Gastrocnemius medialis (tissue), 4 donors: ENCODE measurements at regions not wholly inside any gene's neighbourhood (a gene's known extent, or its start where the extent isn't known, plus 50 kb on each side); places are given as distances from the start of the nearest gene placed in this dataset.
"Not testable (repeated sequence)": the region's sequence is repeated elsewhere in the genome, so short reads cannot be mapped to it uniquely, and the experiment has no call there.

Experiments used
- POLR2A ChIP-seq, 2 donors: fragments of 450-650 bp; IDR thresholded peaks; one replicate each; pipeline ENCODE4 v1.6.1; 2017; ENCODE audit warnings: antibody characterized with exemption in 2 of 2, mild to moderate bottlenecking in 2 of 2, moderate library complexity in 2 of 2
- TF ChIP-seq, protein P1 (sequence below), 5 experiments: fragments of 450-650 bp in 3 of 5; fragments of 200-600 bp in 2 of 5; sonication (generic) in 2 of 5; IDR thresholded peaks in 4 of 5; conservative IDR thresholded peaks in 1 of 5; 1 replicate in 4 of 5; 2 replicates in 1 of 5; pipeline ENCODE4 v1.5.1; 2016 to 2019; ENCODE audit warnings: antibody characterized with exemption in 5 of 5, mild to moderate bottlenecking in 3 of 5, moderate library complexity in 3 of 5

DNA sequence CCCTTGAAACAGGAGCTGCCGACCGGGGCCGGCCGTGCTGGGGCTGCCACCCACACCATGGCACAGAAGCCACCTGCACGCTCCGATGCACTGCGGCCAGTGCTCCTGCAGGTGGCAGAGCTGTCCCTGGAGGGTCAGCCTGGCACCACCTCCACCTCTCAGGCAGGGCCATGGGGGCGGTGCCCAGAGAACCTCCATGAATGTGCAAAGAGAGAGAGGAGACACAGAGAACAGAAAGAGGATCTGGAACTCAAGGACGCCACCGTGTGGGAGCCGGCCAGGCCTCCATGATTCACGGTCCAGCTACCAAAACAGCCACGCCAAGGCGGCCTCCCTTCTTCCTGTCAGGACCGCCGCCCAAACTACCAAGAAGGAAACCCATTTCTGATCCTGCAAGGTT lies 5397.7 kb upstream of the TPTE start:
- TF ChIP-seq, protein P1, sequence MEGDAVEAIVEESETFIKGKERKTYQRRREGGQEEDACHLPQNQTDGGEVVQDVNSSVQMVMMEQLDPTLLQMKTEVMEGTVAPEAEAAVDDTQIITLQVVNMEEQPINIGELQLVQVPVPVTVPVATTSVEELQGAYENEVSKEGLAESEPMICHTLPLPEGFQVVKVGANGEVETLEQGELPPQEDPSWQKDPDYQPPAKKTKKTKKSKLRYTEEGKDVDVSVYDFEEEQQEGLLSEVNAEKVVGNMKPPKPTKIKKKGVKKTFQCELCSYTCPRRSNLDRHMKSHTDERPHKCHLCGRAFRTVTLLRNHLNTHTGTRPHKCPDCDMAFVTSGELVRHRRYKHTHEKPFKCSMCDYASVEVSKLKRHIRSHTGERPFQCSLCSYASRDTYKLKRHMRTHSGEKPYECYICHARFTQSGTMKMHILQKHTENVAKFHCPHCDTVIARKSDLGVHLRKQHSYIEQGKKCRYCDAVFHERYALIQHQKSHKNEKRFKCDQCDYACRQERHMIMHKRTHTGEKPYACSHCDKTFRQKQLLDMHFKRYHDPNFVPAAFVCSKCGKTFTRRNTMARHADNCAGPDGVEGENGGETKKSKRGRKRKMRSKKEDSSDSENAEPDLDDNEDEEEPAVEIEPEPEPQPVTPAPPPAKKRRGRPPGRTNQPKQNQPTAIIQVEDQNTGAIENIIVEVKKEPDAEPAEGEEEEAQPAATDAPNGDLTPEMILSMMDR (IDR thresholded peaks at IDR 0.05 in 4 of 5, conservative IDR thresholded peaks at IDR 0.05 in 1 of 5): peak in 2 of 5 experiments; percentile 39 to 53
- TF ChIP-seq POLR2A (IDR thresholded peaks at IDR 0.05): not testable (repeated sequence)
